ENCODE measurements at regions not wholly inside any gene's neighbourhood (a gene's known extent, or its start where the extent isn't known, plus 50 kb on each side); places are given as distances from the start of the nearest gene placed in this dataset.
"Not testable (repeated sequence)": the region's sequence is repeated elsewhere in the genome, so short reads cannot be mapped to it uniquely, and the experiment has no call there.

DNA sequence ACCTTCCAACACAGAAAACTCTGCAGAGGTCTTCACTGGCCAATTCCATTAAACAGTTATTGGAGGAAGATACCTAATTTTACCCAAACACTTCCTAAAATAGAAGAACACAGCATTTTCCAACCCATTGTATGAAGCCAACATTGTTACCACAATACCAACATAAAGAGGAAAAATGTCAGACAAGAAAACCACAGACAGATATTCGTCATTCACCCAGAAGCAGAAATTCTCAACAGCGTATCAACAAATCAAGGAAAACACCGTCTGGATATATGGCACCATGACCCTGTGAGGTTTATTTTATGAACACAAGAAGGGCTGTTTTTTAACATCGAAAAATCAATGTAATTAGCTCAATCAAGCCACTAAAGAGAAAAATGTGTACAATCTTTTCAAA is 255.6 kb downstream of the ASMT start:
- no peak for DNase-seq
- no peaks in the 10 kb centered on the region for H3K4me1 ChIP-seq (ENCODE audit: control insufficient read depth, insufficient read depth, low read length)
- H3K27me3 ChIP-seq (ENCODE audit: control insufficient read depth, insufficient read depth, low read length) = no peaks in the 10 kb centered on the region
- no peaks in the 10 kb centered on the region for H3K36me3 ChIP-seq (ENCODE audit: control insufficient read depth, insufficient read depth, low read length)
- no peak overlapping the region for H3K27ac ChIP-seq (ENCODE audit: low read length)
- WGBS (ENCODE audit: insufficient coverage) = no CpG with 5 or more reads among the region's 4 CpGs
- no peak overlapping the region for H3K4me3 ChIP-seq (ENCODE audit: low read length)
- H3K9me3 ChIP-seq (replicated peaks; ENCODE audit: control insufficient read depth, low read depth, low read length) = no peaks in the 10 kb centered on the region

DNA sequence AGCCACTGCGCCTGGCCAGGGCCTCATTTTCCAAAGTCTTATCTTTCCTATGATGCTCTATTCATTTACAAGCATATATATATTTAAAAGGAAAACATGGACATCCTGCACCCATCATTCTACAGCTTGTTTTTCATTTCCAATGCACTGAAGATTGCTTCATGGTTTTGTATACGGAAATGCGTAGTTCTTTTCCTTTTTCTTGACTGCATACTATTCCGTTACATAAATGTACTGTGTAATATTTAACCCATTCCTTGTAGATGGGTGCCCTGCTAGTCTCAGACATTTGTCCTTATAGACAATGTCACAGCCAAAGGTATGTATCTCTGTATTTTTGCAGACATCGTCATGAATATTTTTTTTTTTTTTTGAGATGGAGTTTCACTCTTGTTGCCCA is 257.0 kb downstream of the ASMT start:
- Histone ChIP-seq H3K27ac (ENCODE audit: low read length) (no peak overlapping the region), H3K4me3 (ENCODE audit: low read length) (no peak overlapping the region), H3K36me3 (ENCODE audit: control insufficient read depth, insufficient read depth, low read length) (no peaks in the 10 kb centered on the region), H3K9me3 (replicated peaks; ENCODE audit: control insufficient read depth, low read depth, low read length) (no peaks in the 10 kb centered on the region), H3K27me3 (ENCODE audit: control insufficient read depth, insufficient read depth, low read length) (no peaks in the 10 kb centered on the region), H3K4me1 (ENCODE audit: control insufficient read depth, insufficient read depth, low read length) (no peaks in the 10 kb centered on the region)
- WGBS (ENCODE audit: insufficient coverage) = no CpG with 5 or more reads among the region's 5 CpGs
- no peak for DNase-seq

DNA sequence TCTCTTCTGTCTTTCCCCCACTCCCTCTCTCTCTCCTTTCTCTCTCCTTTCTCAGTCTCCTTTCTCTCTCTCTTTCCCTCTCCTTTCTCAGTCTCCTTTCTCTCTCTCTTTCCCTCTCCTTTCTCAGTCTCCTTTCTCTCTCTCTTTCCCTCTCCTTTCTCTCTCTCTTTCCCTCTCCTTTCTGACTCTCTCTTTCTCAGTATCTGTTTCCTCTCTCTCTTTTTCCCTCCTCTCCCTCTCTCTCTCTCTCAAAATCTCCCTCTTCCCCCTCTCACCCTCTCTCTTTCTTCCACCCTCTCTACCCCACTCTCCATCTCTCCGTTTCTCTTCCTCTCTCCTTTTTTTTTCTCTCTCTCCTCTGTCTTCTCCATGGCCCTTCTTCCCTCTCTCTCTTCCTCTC is 258.8 kb downstream of the ASMT start:
- no peak for DNase-seq
- 61% methylated on average over 1 of the region's 1 CpG for WGBS (ENCODE audit: insufficient coverage)
- no peaks in the 10 kb centered on the region for H3K9me3 ChIP-seq (replicated peaks; ENCODE audit: control insufficient read depth, low read depth, low read length)
- H3K4me1 ChIP-seq (ENCODE audit: control insufficient read depth, insufficient read depth, low read length) = no peaks in the 10 kb centered on the region
- no peak overlapping the region for H3K4me3 ChIP-seq (ENCODE audit: low read length)
- H3K27ac ChIP-seq (ENCODE audit: low read length) = no peak overlapping the region
- no peaks in the 10 kb centered on the region for H3K36me3 ChIP-seq (ENCODE audit: control insufficient read depth, insufficient read depth, low read length)
- no peaks in the 10 kb centered on the region for H3K27me3 ChIP-seq (ENCODE audit: control insufficient read depth, insufficient read depth, low read length)

DNA sequence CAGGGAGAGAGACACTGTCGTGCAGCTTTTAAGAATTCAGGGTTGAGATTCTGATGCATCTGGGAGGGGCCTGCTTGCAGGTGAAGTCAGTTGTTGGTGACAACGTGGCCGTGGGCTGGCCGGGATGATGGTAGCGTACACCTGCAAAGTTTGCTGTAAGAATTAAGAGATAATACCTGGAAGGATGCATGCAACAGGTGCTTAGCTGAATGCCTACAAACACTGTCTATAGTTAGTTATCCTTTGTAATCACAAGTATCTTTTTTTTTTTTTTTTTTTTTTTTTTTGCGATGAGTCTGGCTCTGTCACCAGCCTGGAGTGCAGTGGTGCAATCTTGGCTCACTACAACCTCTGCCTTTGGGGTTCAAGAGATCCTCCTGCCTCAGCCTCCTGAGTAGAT is 259.6 kb downstream of the ASMT start:
- no peaks in the 10 kb centered on the region for H3K9me3 ChIP-seq (replicated peaks; ENCODE audit: control insufficient read depth, low read depth, low read length)
- H3K27ac ChIP-seq (ENCODE audit: low read length) = no peak overlapping the region
- H3K36me3 ChIP-seq (ENCODE audit: control insufficient read depth, insufficient read depth, low read length) = no peaks in the 10 kb centered on the region
- no peak for DNase-seq
- no peaks in the 10 kb centered on the region for H3K27me3 ChIP-seq (ENCODE audit: control insufficient read depth, insufficient read depth, low read length)
- WGBS (ENCODE audit: insufficient coverage) = 38% methylated on average over 1 of the region's 6 CpGs
- no peaks in the 10 kb centered on the region for H3K4me1 ChIP-seq (ENCODE audit: control insufficient read depth, insufficient read depth, low read length)
- H3K4me3 ChIP-seq (ENCODE audit: low read length) = no peak overlapping the region

DNA sequence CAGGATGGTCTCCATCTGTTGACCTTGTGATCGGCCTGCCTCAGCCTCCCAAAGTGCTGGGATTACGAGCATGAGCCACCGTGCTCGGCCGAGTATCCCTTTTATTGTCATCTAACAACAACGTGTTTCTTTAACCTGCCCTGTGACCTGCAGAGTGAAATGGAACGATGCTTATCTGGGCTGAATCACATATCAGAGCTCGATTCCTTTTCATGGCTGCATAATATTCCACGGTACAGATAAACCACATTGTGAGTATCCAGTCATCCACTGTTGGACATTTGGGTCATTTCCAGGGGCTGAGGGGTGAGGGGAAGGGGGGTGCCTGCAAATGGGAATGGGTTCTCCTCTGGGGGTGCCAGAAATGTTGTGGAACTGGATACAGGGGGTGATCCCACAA is 260.0 kb downstream of the ASMT start:
- H3K4me3 ChIP-seq (ENCODE audit: low read length) = no peak overlapping the region
- H3K27me3 ChIP-seq (ENCODE audit: control insufficient read depth, insufficient read depth, low read length) = no peaks in the 10 kb centered on the region
- no peak for DNase-seq
- no peaks in the 10 kb centered on the region for H3K9me3 ChIP-seq (replicated peaks; ENCODE audit: control insufficient read depth, low read depth, low read length)
- no peaks in the 10 kb centered on the region for H3K36me3 ChIP-seq (ENCODE audit: control insufficient read depth, insufficient read depth, low read length)
- 93% methylated on average over 6 of the region's 9 CpGs for WGBS (ENCODE audit: insufficient coverage)
- no peaks in the 10 kb centered on the region for H3K4me1 ChIP-seq (ENCODE audit: control insufficient read depth, insufficient read depth, low read length)
- no peak overlapping the region for H3K27ac ChIP-seq (ENCODE audit: low read length)

DNA sequence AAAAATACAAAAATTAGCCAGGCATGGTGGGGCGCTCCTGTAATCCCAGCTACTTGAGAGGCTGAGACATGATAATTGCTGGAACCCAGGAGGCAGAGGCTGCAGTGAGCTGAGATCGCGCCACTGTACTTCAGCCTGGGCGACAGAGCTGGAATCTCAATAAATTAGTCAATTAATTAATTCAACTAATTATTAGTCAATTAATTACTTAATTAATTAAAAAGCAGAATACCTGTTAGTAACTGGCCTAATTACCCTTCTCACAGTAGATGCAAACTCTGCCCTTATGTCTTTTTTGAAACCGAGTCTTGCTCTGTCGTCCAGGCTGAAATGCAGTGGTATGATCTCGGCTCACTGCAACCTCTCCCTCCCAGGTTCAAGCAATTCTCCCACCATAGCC is 261.2 kb downstream of the ASMT start:
- 100% methylated on average over 1 of the region's 7 CpGs for WGBS (ENCODE audit: insufficient coverage)
- Histone ChIP-seq H3K27me3 (ENCODE audit: control insufficient read depth, insufficient read depth, low read length) (no peaks in the 10 kb centered on the region), H3K4me3 (ENCODE audit: low read length) (no peak overlapping the region), H3K4me1 (ENCODE audit: control insufficient read depth, insufficient read depth, low read length) (no peaks in the 10 kb centered on the region), H3K36me3 (ENCODE audit: control insufficient read depth, insufficient read depth, low read length) (no peaks in the 10 kb centered on the region), H3K27ac (ENCODE audit: low read length) (no peak overlapping the region), H3K9me3 (replicated peaks; ENCODE audit: control insufficient read depth, low read depth, low read length) (no peaks in the 10 kb centered on the region)
- DNase-seq = no peak

DNA sequence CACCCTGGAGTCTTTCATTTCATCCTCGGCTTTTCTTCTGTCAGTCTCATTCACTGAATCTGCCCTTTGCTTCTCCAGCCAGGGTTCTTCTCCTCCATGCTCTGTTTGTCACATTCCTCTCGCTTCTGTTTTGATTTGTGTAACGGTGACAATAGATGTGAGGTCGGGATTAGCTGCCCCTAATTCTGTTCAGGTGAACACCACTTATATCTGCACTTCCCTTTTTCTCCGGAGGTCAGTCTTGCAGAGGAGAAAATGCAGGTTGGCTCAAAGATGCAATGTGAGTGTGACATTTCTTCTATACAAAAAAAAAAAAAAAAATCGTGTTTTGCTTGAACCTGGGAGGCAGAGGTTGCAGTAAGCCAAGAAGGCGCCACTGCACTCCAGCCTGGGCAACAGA is 262.9 kb downstream of the ASMT start:
- no peaks in the 10 kb centered on the region for H3K36me3 ChIP-seq (ENCODE audit: control insufficient read depth, insufficient read depth, low read length)
- H3K27me3 ChIP-seq (ENCODE audit: control insufficient read depth, insufficient read depth, low read length) = no peaks in the 10 kb centered on the region
- DNase-seq = no peak
- no peaks in the 10 kb centered on the region for H3K9me3 ChIP-seq (replicated peaks; ENCODE audit: control insufficient read depth, low read depth, low read length)
- no peak overlapping the region for H3K27ac ChIP-seq (ENCODE audit: low read length)
- 100% methylated on average over 1 of the region's 7 CpGs for WGBS (ENCODE audit: insufficient coverage)
- H3K4me3 ChIP-seq (ENCODE audit: low read length) = no peak overlapping the region
- no peaks in the 10 kb centered on the region for H3K4me1 ChIP-seq (ENCODE audit: control insufficient read depth, insufficient read depth, low read length)

DNA sequence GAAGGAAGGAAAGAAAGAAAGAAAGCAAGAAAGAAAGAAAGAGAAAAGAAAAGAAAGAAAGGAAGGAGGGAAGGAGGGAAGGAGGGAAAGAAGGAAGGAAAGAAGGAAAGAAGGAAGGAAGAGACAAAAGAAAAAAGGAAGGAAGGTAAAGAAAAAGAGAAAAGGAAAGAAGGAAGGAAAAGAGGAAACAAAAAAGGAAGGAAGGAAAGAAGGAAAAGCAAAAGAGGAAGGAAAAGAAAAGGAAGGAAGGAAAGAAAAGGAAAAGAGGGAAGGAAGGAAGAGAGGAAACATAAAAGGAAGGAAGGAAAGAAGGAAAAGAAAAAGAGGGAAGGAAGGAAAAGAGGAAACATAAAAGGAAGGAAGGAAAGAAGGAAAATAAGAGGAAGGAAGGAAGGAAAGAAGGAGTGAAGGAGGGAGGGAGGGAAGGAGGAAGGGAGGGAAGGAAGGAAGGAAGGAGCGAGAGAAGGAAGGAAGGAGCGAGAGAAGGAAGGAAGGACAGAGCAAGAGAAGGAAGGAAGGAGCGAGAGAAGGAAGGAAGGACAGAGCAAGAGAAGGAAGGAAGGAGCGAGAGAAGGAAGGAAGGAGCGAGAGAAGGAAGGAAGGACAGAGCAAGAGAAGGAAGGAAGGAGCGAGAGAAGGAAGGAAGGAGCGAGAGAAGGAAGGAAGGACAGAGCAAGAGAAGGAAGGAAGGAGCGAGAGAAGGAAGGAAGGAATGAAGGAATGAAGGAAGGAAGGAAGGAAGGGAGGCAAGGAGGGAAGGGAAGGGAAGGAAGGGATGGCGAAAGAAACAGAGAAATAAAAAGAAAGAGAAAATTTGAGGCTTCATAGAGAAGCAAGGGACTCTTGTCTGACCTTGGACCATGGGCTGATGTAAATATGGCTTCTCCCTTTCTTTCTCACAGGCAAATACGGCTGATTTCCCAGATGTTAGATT is 266.3 kb downstream of the ASMT start:
- H3K9me3 ChIP-seq (replicated peaks; ENCODE audit: control insufficient read depth, low read depth, low read length); H3K27ac ChIP-seq (ENCODE audit: low read length); H3K27me3 ChIP-seq (ENCODE audit: control insufficient read depth, insufficient read depth, low read length); H3K4me1 ChIP-seq (ENCODE audit: control insufficient read depth, insufficient read depth, low read length); H3K4me3 ChIP-seq (ENCODE audit: low read length); H3K36me3 ChIP-seq (ENCODE audit: control insufficient read depth, insufficient read depth, low read length); DNase-seq: not testable (repeated sequence)
- 96% methylated on average over 4 of the region's 10 CpGs for WGBS (ENCODE audit: insufficient coverage)

DNA sequence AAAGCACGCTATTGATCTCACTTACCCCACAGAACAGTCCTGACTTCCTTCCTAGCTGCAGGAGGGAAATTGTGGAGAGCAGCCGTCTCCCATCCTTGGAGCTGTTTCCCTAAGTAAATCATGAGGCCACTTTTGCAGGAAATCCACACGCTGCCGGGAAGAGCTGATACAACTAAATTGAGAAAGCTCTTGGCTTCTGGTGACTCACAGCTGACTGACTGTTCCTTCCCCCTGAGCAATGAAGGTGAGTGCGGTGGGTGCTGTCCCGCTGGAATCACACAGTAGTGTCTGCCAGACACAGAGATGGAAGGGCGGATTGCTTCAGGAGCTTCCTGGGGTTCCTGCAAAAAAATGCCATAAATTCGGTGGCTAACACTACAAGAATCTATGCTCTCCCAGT is 268.9 kb downstream of the ASMT start:
- 52% methylated on average over 7 of the region's 8 CpGs for WGBS (ENCODE audit: insufficient coverage)
- no peak overlapping the region for H3K4me3 ChIP-seq (ENCODE audit: low read length)
- no peaks in the 10 kb centered on the region for H3K9me3 ChIP-seq (replicated peaks; ENCODE audit: control insufficient read depth, low read depth, low read length)
- no peaks in the 10 kb centered on the region for H3K27me3 ChIP-seq (ENCODE audit: control insufficient read depth, insufficient read depth, low read length)
- DNase-seq = no peak
- no peak overlapping the region for H3K27ac ChIP-seq (ENCODE audit: low read length)
- no peaks in the 10 kb centered on the region for H3K4me1 ChIP-seq (ENCODE audit: control insufficient read depth, insufficient read depth, low read length)
- no peaks in the 10 kb centered on the region for H3K36me3 ChIP-seq (ENCODE audit: control insufficient read depth, insufficient read depth, low read length)

DNA sequence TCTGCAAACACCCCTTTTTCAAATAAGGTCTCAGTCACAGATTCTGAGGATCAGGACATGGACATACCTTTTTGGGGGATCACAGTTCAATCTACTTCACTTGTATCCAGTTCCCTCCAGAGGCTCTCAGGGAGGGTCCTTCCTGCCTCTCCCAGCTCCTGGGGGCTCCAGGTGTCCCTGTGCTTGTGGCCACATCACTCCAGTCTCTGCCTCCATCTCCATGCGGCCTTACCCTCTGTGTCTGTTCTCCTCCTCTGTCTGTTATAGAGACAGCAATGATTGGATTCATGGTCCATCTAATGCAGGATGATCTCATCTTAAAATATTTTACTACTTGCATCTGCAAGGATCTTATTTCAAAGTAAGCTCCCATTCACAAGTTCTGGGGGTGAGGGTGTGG is 269.6 kb downstream of the ASMT start:
- no peak overlapping the region for H3K4me3 ChIP-seq (ENCODE audit: low read length)
- DNase-seq = no peak
- H3K27ac ChIP-seq (ENCODE audit: low read length) = no peak overlapping the region
- WGBS (ENCODE audit: insufficient coverage) = no CpG with 5 or more reads among the region's 1 CpG
- H3K9me3 ChIP-seq (replicated peaks; ENCODE audit: control insufficient read depth, low read depth, low read length) = no peaks in the 10 kb centered on the region
- no peaks in the 10 kb centered on the region for H3K27me3 ChIP-seq (ENCODE audit: control insufficient read depth, insufficient read depth, low read length)
- H3K36me3 ChIP-seq (ENCODE audit: control insufficient read depth, insufficient read depth, low read length) = no peaks in the 10 kb centered on the region
- H3K4me1 ChIP-seq (ENCODE audit: control insufficient read depth, insufficient read depth, low read length) = no peaks in the 10 kb centered on the region

DNA sequence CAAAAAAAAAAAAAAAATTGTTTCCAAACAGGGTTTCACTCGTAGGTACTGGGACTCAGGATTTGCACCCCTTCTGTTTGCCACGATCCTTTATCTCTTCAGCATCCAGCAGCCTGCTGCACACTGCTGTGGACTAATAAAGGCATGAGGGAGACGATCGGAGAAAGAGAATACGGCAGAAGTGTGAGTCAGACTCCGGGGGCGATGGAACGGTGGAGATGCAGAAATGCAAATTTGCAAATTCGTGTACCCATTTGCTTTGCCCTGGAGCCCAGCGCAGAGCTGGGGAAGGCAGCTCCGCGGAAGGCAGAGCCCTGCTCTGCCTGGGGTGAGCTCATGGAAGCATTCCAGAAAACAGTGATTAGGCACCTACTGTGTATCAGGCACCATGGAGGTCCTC is 270.3 kb downstream of the ASMT start:
- 81% methylated on average over 12 of the region's 12 CpGs for WGBS (ENCODE audit: insufficient coverage)

More for the DNA sequence above, 270.3 kb downstream of the ASMT start:
- H3K27me3 ChIP-seq (ENCODE audit: control insufficient read depth, insufficient read depth, low read length) = no peaks in the 10 kb centered on the region
- DNase-seq = no peak
- H3K9me3 ChIP-seq (replicated peaks; ENCODE audit: control insufficient read depth, low read depth, low read length) = no peaks in the 10 kb centered on the region
- H3K27ac ChIP-seq (ENCODE audit: low read length) = no peak overlapping the region
- no peak overlapping the region for H3K4me3 ChIP-seq (ENCODE audit: low read length)
- no peaks in the 10 kb centered on the region for H3K4me1 ChIP-seq (ENCODE audit: control insufficient read depth, insufficient read depth, low read length)
- no peaks in the 10 kb centered on the region for H3K36me3 ChIP-seq (ENCODE audit: control insufficient read depth, insufficient read depth, low read length)

Data from muscle of leg (tissue), 3 donors.